H9 (cell line): ENCODE measurements at regions not wholly inside any gene's neighbourhood (a gene's known extent, or its start where the extent isn't known, plus 50 kb on each side); places are given as distances from the start of the nearest gene placed in this dataset.
"Not testable (repeated sequence)": the region's sequence is repeated elsewhere in the genome, so short reads cannot be mapped to it uniquely, and the experiment has no call there.

ENCODE experiments used
- DNase-seq: peaks from one replicate; pipeline ENCODE4 v3.0.0-alpha.2; 2017
- H2AFZ ChIP-seq: one replicate; pipeline ENCODE4 v1.6.1; 2013; ENCODE audit warnings: mild to moderate bottlenecking, low read length, control low read depth, moderate library complexity
- H2AK5ac ChIP-seq: 2 replicates; pipeline ENCODE4 v1.6.1; 2013; ENCODE audit warnings: low read length, control low read depth, mixed read lengths; ENCODE audit not compliant: insufficient read length
- H2BK120ac ChIP-seq: one replicate; pipeline ENCODE4 v1.6.1; 2013; ENCODE audit warnings: low read depth, mild to moderate bottlenecking, low read length, control low read depth, inconsistent platforms; ENCODE audit not compliant: poor library complexity, severe bottlenecking
- H2BK12ac ChIP-seq: 2 replicates; pipeline ENCODE4 v1.6.1; 2013; ENCODE audit warnings: low read length, control low read depth, mixed read lengths, low read depth; ENCODE audit not compliant: insufficient read length
- H2BK15ac ChIP-seq: 2 replicates; pipeline ENCODE4 v1.6.1; 2013; ENCODE audit warnings: low read depth, low read length, control low read depth
- H2BK20ac ChIP-seq: one replicate; pipeline ENCODE4 v1.6.1; 2013; ENCODE audit warnings: low read depth, mild to moderate bottlenecking, low read length, control low read depth, inconsistent platforms; ENCODE audit not compliant: poor library complexity, severe bottlenecking
- H2BK5ac ChIP-seq: 2 replicates; pipeline ENCODE4 v1.6.1; 2013; ENCODE audit warnings: low read length, control low read depth, mixed read lengths; ENCODE audit not compliant: insufficient read length
- H3K14ac ChIP-seq: 2 replicates; pipeline ENCODE4 v1.6.1; 2013; ENCODE audit warnings: low read length, control low read depth; ENCODE audit not compliant: insufficient read depth
- H3K18ac ChIP-seq: 2 replicates; pipeline ENCODE4 v1.6.1; 2013; ENCODE audit warnings: low read depth, mild to moderate bottlenecking, mixed read lengths, low read length, control low read depth; ENCODE audit not compliant: insufficient read length
- H3K23ac ChIP-seq: 2 replicates; pipeline ENCODE4 v1.6.1; 2013; ENCODE audit warnings: low read length, control low read depth, mixed read lengths, low read depth; ENCODE audit not compliant: insufficient read length
- H3K23me2 ChIP-seq: 2 replicates; pipeline ENCODE4 v1.6.1; 2013; ENCODE audit warnings: low read depth, mild to moderate bottlenecking, mixed read lengths, low read length, control low read depth; ENCODE audit not compliant: insufficient read length, poor library complexity, severe bottlenecking
- H3K27ac ChIP-seq: 2 replicates; pipeline ENCODE4 v1.5.1; 2013; ENCODE audit warnings: low read length, control low read depth, mixed read lengths, low read depth; ENCODE audit not compliant: insufficient read length
- H3K27me3 ChIP-seq: 2 replicates; pipeline ENCODE4 v1.6.1; 2013; ENCODE audit warnings: low read length, control low read depth, inconsistent platforms; ENCODE audit not compliant: insufficient read depth
- H3K4ac ChIP-seq: 2 replicates; pipeline ENCODE4 v1.6.1; 2013; ENCODE audit warnings: low read depth, mild to moderate bottlenecking, control low read depth, inconsistent platforms, low read length, moderate library complexity
- H3K4me1 ChIP-seq: 2 replicates; pipeline ENCODE4 v1.6.1; 2013; ENCODE audit warnings: low read length, control low read depth, inconsistent platforms; ENCODE audit not compliant: insufficient read depth
- H3K4me2 ChIP-seq: 2 replicates; pipeline ENCODE4 v1.6.1; 2013; ENCODE audit warnings: low read length, control low read depth, mixed read lengths; ENCODE audit not compliant: insufficient read length, insufficient read depth
- H3K56ac ChIP-seq: 2 replicates; pipeline ENCODE4 v1.6.1; 2013; ENCODE audit warnings: low read depth, mild to moderate bottlenecking, mixed read lengths, low read length, control low read depth; ENCODE audit not compliant: insufficient read length
- H3K79me1 ChIP-seq: 2 replicates; pipeline ENCODE4 v1.6.1; 2013; ENCODE audit warnings: low read depth, mild to moderate bottlenecking, moderate library complexity, low read length, control low read depth, inconsistent platforms; ENCODE audit not compliant: insufficient read depth, poor library complexity, severe bottlenecking
- H3K79me2 ChIP-seq: 2 replicates; pipeline ENCODE4 v1.6.1; 2013; ENCODE audit warnings: low read length, control low read depth, inconsistent platforms; ENCODE audit not compliant: insufficient read depth
- H3K9ac ChIP-seq: 2 replicates; pipeline ENCODE4 v1.6.1; 2013; ENCODE audit warnings: low read length, control low read depth, mixed read lengths; ENCODE audit not compliant: insufficient read length; ENCODE audit errors: extremely low read depth
- H3K9me3 ChIP-seq: one replicate; pipeline ENCODE4 v1.6.1; 2013; ENCODE audit warnings: low read depth, low read length, inconsistent platforms; ENCODE audit not compliant: control insufficient read depth
- H3T11ph ChIP-seq: one replicate; pipeline ENCODE4 v1.6.1; 2013; ENCODE audit warnings: mild to moderate bottlenecking, low read length, control low read depth, inconsistent platforms
- H4K20me1 ChIP-seq: one replicate; pipeline ENCODE4 v1.6.1; 2013; ENCODE audit not compliant: control insufficient read depth, insufficient read length, insufficient read depth
- H4K5ac ChIP-seq: 2 replicates; pipeline ENCODE4 v1.6.1; 2013; ENCODE audit warnings: low read depth, mild to moderate bottlenecking, mixed read lengths, low read length, control low read depth; ENCODE audit not compliant: insufficient read length
- H4K8ac ChIP-seq: replicated peaks from 2 replicates; pipeline ENCODE4 v1.6.1; 2013; ENCODE audit warnings: low read length, control low read depth, mixed read lengths, low read depth; ENCODE audit not compliant: insufficient read length
- H4K91ac ChIP-seq: 2 replicates; pipeline ENCODE4 v1.6.1; 2013; ENCODE audit warnings: low read depth, mild to moderate bottlenecking, moderate library complexity, mixed read lengths, low read length, control low read depth; ENCODE audit not compliant: insufficient read length
- H3K27ac Mint-ChIP-seq, 3 experiments: 2 replicates in 2 of 3; 3 replicates in 1 of 3; pipeline ENCODE4 v1.8.0; 2020 to 2021; ENCODE audit warnings: mixed read lengths in 3 of 3, mild to moderate bottlenecking in 1 of 3, moderate library complexity in 1 of 3
- H3K27me3 Mint-ChIP-seq: 2 replicates; pipeline ENCODE4 v1.8.0; 2021; ENCODE audit warnings: low read depth, mild to moderate bottlenecking, moderate library complexity, mixed read lengths
- H3K36me3 Mint-ChIP-seq, 3 experiments: 2 replicates in 2 of 3; 3 replicates in 1 of 3; pipeline ENCODE4 v1.8.0; 2020 to 2021; ENCODE audit warnings: low read depth in 3 of 3, mixed read lengths in 3 of 3; ENCODE audit not compliant: insufficient read depth in 1 of 3
- H3K4me1 Mint-ChIP-seq, 2 experiments: 2 replicates each; pipeline ENCODE4 v1.8.0; 2020; ENCODE audit warnings: mixed read lengths in 2 of 2
- H3K4me3 Mint-ChIP-seq, 2 experiments: 2 replicates in 1 of 2; 3 replicates in 1 of 2; pipeline ENCODE4 v1.8.0; 2020 to 2021; ENCODE audit warnings: mild to moderate bottlenecking in 2 of 2, mixed read lengths in 2 of 2, moderate library complexity in 1 of 2
- H3K9me3 Mint-ChIP-seq, 2 experiments: 2 replicates in 1 of 2; 3 replicates in 1 of 2; pipeline ENCODE4 v1.8.0; 2020; ENCODE audit warnings: mild to moderate bottlenecking in 2 of 2, mixed read lengths in 2 of 2, moderate library complexity in 1 of 2
- WGBS: extraction: QIAGEN DNeasy Blood & Tissue Kit; methylation state at CpG from one replicate; pipeline ENCODE4 v1.1.7; 2013; ENCODE audit warnings: missing lambda C conversion rate, low lambda C conversion rate, mixed read lengths; ENCODE audit not compliant: insufficient read length; ENCODE audit errors: extremely low coverage; 5-methylcytosine and 5-hydroxymethylcytosine counted together
- TF ChIP-seq, protein P1 (sequence below): fragments of 200-600 bp; sonication (generic); conservative IDR thresholded peaks from 3 replicates; pipeline ENCODE4 v1.8.0; 2021; ENCODE audit warnings: antibody characterized with exemption, mild to moderate bottlenecking

DNA sequence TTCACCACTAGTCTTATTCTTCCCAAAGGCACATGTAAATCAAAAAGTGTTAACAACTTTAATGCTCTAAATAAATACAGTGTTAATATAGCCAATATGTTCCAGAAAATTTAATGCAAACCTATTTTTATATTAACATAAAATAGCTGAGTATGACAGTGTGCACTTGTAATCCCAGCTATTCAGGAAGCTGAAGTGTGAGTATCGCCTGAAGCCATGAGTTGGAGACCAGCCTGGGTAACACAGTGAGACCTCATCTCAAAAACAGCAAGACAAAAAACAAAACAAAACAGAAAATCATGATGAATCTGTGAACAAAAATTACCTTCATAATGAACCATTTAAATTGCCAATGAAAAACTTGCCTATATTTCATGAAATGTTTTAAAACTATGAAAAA is 798.9 kb downstream of the SLC6A15 start:
- TF ChIP-seq, protein P1, sequence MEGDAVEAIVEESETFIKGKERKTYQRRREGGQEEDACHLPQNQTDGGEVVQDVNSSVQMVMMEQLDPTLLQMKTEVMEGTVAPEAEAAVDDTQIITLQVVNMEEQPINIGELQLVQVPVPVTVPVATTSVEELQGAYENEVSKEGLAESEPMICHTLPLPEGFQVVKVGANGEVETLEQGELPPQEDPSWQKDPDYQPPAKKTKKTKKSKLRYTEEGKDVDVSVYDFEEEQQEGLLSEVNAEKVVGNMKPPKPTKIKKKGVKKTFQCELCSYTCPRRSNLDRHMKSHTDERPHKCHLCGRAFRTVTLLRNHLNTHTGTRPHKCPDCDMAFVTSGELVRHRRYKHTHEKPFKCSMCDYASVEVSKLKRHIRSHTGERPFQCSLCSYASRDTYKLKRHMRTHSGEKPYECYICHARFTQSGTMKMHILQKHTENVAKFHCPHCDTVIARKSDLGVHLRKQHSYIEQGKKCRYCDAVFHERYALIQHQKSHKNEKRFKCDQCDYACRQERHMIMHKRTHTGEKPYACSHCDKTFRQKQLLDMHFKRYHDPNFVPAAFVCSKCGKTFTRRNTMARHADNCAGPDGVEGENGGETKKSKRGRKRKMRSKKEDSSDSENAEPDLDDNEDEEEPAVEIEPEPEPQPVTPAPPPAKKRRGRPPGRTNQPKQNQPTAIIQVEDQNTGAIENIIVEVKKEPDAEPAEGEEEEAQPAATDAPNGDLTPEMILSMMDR = no peak
- Histone ChIP-seq H3K27me3 (no peaks in the 10 kb centered on the region), H4K20me1 (no peaks in the 10 kb centered on the region), H3K4me2 (no peak overlapping the region), H3K56ac (no peak overlapping the region), H3K79me1 (no peaks in the 10 kb centered on the region), H3K4ac (no peak overlapping the region), H3K14ac (no peak overlapping the region), H3K23me2 (no peaks in the 10 kb centered on the region), H2AFZ (no peak overlapping the region), H4K5ac (no peak overlapping the region), H2AK5ac (no peak overlapping the region), H3T11ph (no peak overlapping the region), H3K79me2 (no peaks in the 10 kb centered on the region), H2BK12ac (no peak overlapping the region), H4K8ac (no peak overlapping the region), H2BK15ac (no peak overlapping the region), H3K9ac (no peak overlapping the region), H2BK5ac (no peak overlapping the region), H3K18ac (no peak overlapping the region), H2BK20ac (no peak overlapping the region), H3K23ac (no peak overlapping the region), H2BK120ac (no peak overlapping the region), H4K91ac (no peak overlapping the region), H3K27ac (no peak overlapping the region), H3K9me3 (peaks cover 7% of the 10 kb centered on the region), H3K4me1 (no peaks in the 10 kb centered on the region)
- H3K27ac Mint-ChIP-seq = no peak overlapping the region
- H3K4me1 Mint-ChIP-seq = no peaks in the 10 kb centered on the region
- H3K27me3 Mint-ChIP-seq = no peaks in the 10 kb centered on the region
- H3K9me3 Mint-ChIP-seq = peaks cover 10 to 19% of the 10 kb centered on the region in 2 experiments
- peaks cover 0 to 5% (median 2%) of the 10 kb centered on the region in 3 experiments; a peak in 3 of 7 replicates for H3K36me3 Mint-ChIP-seq
- no CpG with 5 or more reads among the region's 1 CpG for WGBS
- H3K4me3 Mint-ChIP-seq = no peak overlapping the region
- no peak for DNase-seq

DNA sequence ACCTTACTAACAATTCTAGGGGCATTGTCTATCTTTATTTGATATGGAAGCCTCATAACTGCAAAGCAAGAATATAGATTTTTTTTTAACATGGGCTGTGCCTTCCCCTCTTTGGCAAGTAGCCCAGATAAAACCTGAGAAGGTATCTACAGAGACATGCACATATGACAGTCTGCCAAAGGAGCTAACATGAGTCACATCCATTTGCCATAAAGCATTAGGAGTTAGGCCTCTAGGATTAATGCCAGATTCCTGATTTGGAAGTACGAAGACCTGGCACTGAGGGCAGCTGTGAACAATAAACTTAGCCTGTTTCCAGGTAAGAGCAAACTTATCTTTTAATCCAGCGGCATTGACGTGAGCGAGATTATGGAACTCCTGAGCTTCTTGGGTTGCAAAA is 808.7 kb downstream of the SLC6A15 start:
- no CpG with 5 or more reads among the region's 4 CpGs for WGBS

More for the DNA sequence above, 808.7 kb downstream of the SLC6A15 start:
- not testable (repeated sequence) for H3T11ph ChIP-seq, H2AK5ac ChIP-seq, DNase-seq, H3K27me3 ChIP-seq, H4K91ac ChIP-seq, H3K27me3 Mint-ChIP-seq, H4K20me1 ChIP-seq, H2AFZ ChIP-seq, H3K23me2 ChIP-seq, H2BK20ac ChIP-seq, H3K4me1 Mint-ChIP-seq, H3K27ac Mint-ChIP-seq, H3K14ac ChIP-seq, H4K8ac ChIP-seq, H3K9me3 ChIP-seq, H3K79me1 ChIP-seq, H3K4me1 ChIP-seq, H3K23ac ChIP-seq, H3K79me2 ChIP-seq, H2BK15ac ChIP-seq, H3K4me2 ChIP-seq, H3K4ac ChIP-seq, H3K4me3 Mint-ChIP-seq, H2BK5ac ChIP-seq, H2BK12ac ChIP-seq, H3K56ac ChIP-seq, H3K27ac ChIP-seq, H2BK120ac ChIP-seq, H3K9ac ChIP-seq, H3K18ac ChIP-seq, H4K5ac ChIP-seq
- H3K9me3 Mint-ChIP-seq = peaks cover 53 to 74% of the 10 kb centered on the region in 2 experiments
- H3K36me3 Mint-ChIP-seq = peaks cover 33 to 50% (median 48%) of the 10 kb centered on the region in 3 experiments
